Thyroid gland (tissue), 4 donors: ENCODE measurements at regions not wholly inside any gene's neighbourhood (a gene's known extent, or its start where the extent isn't known, plus 50 kb on each side); places are given as distances from the start of the nearest gene placed in this dataset.

Experiments used
- DNase-seq, 2 donors: peaks; one replicate each; pipeline ENCODE4 v3.0.0-alpha.2; 2019
- H3K27ac ChIP-seq, 3 donors: fragments of 200-600 bp; sonication (generic); 1 replicate in 2 of 3; 2 replicates in 1 of 3; pipeline ENCODE4 v1.5.1; 2016 to 2019; ENCODE audit warnings: mild to moderate bottlenecking in 1 of 3, moderate library complexity in 1 of 3
- H3K27me3 ChIP-seq: fragments of 200-600 bp; sonication (generic); one replicate; pipeline ENCODE4 v1.5.1; 2019
- H3K36me3 ChIP-seq, 2 donors: fragments of 200-600 bp; sonication (generic); one replicate each; pipeline ENCODE4 v1.5.1; 2016 to 2019
- H3K4me1 ChIP-seq, 2 donors: fragments of 200-600 bp; sonication (generic); one replicate each; pipeline ENCODE4 v1.5.1; 2017 to 2019
- H3K4me3 ChIP-seq, 3 donors: fragments of 200-600 bp; sonication (generic); replicated peaks in 1 of 3; 1 replicate in 2 of 3; 2 replicates in 1 of 3; pipeline ENCODE4 v1.5.1; 2016; ENCODE audit warnings: mild to moderate bottlenecking in 1 of 3
- H3K9me3 ChIP-seq: fragments of 200-600 bp; sonication (generic); one replicate; pipeline ENCODE4 v1.5.1; 2017
- CTCF ChIP-seq, 6 experiments: fragments of 200-600 bp in 3 of 6; fragments of 450-650 bp in 3 of 6; sonication (generic) in 3 of 6; IDR thresholded peaks; one replicate each; pipeline ENCODE4 v1.5.1; 2016 to 2019; ENCODE audit warnings: antibody characterized with exemption in 6 of 6, mild to moderate bottlenecking in 2 of 6, inconsistent platforms in 1 of 6, moderate library complexity in 1 of 6
- POLR2A ChIP-seq, 2 donors: fragments of 450-650 bp; IDR thresholded peaks; one replicate each; pipeline ENCODE4 v1.6.1; 2017; ENCODE audit warnings: antibody characterized with exemption in 2 of 2, mild to moderate bottlenecking in 2 of 2, moderate library complexity in 1 of 2
- WGBS, 2 donors: methylation state at CpG; one replicate each; pipeline ENCODE4 v1.1.5; 2017; 5-methylcytosine and 5-hydroxymethylcytosine counted together
- intact Hi-C: fragments of 100-400 bp; cut with DNase I; formaldehyde crosslinking; loops from one replicate; pipeline ENCODE4 v1.15.1; 2023

GRCh38 chr17:71942626-71943025 lies 178.2 kb upstream of the SOX9 start:
- DNase-seq: no peak
- no peak overlapping the region for H3K27ac ChIP-seq
- H3K4me3 ChIP-seq: no peak overlapping the region
- H3K9me3 ChIP-seq: no peaks in the 10 kb centered on the region
- peaks cover 3 to 4% of the 10 kb centered on the region in 2 donors for H3K4me1 ChIP-seq
- no peak for TF ChIP-seq POLR2A (IDR thresholded peaks at IDR 0.05)
- intact Hi-C loops: no loop called here
- 63% methylated on average over 3 of the region's 3 CpGs for WGBS, 2 donors
- H3K36me3 ChIP-seq: no peaks in the 10 kb centered on the region
- no peaks in the 10 kb centered on the region for H3K27me3 ChIP-seq

GRCh38 chr17:71948703-71949422 lies 172.0 kb upstream of the SOX9 start:
- Histone ChIP-seq H3K27me3 (no peaks in the 10 kb centered on the region), H3K36me3 (no peaks in the 10 kb centered on the region), H3K9me3 (no peaks in the 10 kb centered on the region), H3K4me1 (no peaks in the 10 kb centered on the region), H3K27ac (no peak overlapping the region), H3K4me3 (no peak overlapping the region)
- WGBS, 2 donors: 94 to 95% methylated on average over 4 of the region's 4 CpGs
- intact Hi-C loops: no loop called here
- TF ChIP-seq POLR2A (IDR thresholded peaks at IDR 0.05) (no peak), CTCF (IDR thresholded peaks at IDR 0.05) (no peak)
- DNase-seq: no peak

DNA sequence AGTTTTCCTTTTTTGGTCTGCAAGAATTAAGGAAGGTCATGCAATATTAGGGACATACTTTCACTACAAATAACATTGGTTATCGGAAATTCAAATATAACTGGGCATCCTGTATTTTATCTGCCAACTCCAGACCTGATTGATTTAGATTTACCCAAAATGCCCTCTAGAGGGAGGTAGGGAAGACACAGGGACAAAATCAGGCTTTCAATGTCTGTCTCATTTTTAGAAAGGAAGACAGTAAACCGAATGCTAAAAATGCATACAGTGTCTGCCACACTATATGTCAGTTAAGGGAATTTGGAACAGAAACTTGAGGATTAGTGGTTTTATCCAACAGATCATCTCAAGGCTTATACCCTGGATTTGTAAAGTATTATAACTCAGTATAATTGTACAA lies 161.7 kb upstream of the SOX9 start:
- WGBS, 2 donors: 84 to 89% methylated on average over 2 of the region's 2 CpGs
- no peaks in the 10 kb centered on the region for H3K36me3 ChIP-seq
- H3K27me3 ChIP-seq: no peaks in the 10 kb centered on the region
- intact Hi-C loops: no loop called here
- DNase-seq: no peak
- no peak for TF ChIP-seq POLR2A (IDR thresholded peaks at IDR 0.05)
- TF ChIP-seq CTCF (IDR thresholded peaks at IDR 0.05): peak in 3 of 6 experiments; percentile 42 to 46 (median 43)
- H3K27ac ChIP-seq: no peak overlapping the region
- no peak overlapping the region for H3K4me3 ChIP-seq
- H3K9me3 ChIP-seq: no peaks in the 10 kb centered on the region
- no peaks in the 10 kb centered on the region for H3K4me1 ChIP-seq

- peaks cover 0 to 10% of the 10 kb centered on the region in 2 donors for H3K4me1 ChIP-seq
- no peaks in the 10 kb centered on the region for H3K36me3 ChIP-seq
- H3K27ac ChIP-seq: no peak overlapping the region
- DNase-seq: no peak
- intact Hi-C loops: no loop called here
- no peaks in the 10 kb centered on the region for H3K27me3 ChIP-seq
- TF ChIP-seq CTCF (IDR thresholded peaks at IDR 0.05): no peak
- no peak for TF ChIP-seq POLR2A (IDR thresholded peaks at IDR 0.05)
- H3K9me3 ChIP-seq: no peaks in the 10 kb centered on the region
- no peak overlapping the region for H3K4me3 ChIP-seq
Measured at GRCh38 chr17:71963351-71963750, 157.5 kb upstream of the SOX9 start.

DNA sequence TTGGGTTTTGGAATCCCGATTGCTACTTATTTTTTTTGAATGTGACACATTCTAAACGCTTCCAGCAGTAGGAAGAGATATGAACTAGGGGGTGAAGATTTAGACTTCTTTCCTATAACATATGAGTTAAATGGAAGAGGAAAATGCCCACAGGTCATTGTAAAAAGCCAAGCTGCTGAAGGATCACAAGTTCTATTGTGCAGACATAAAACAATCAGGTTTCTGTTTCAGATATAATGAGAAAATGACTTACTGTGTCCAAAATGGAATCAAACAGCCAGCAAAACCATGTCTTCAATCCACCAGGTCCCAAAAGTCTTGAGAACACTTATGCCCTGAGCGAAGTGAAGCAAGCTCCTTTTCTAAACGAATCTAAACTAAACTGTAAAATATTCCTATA lies 157.0 kb upstream of the SOX9 start:
- intact Hi-C loops: no loop called here
- 91 to 95% methylated on average over 4 of the region's 4 CpGs for WGBS, 2 donors
- no peaks in the 10 kb centered on the region for H3K9me3 ChIP-seq
- H3K27ac ChIP-seq: no peak overlapping the region
- H3K36me3 ChIP-seq: no peaks in the 10 kb centered on the region
- no peaks in the 10 kb centered on the region for H3K27me3 ChIP-seq
- DNase-seq: no peak
- H3K4me1 ChIP-seq: peaks cover 0 to 10% of the 10 kb centered on the region in 2 donors
- no peak for TF ChIP-seq POLR2A (IDR thresholded peaks at IDR 0.05)
- TF ChIP-seq CTCF (IDR thresholded peaks at IDR 0.05): no peak
- no peak overlapping the region for H3K4me3 ChIP-seq
